Amygdala (tissue), 56 donors: ENCODE measurements at regions not wholly inside any gene's neighbourhood (a gene's known extent, or its start where the extent isn't known, plus 50 kb on each side); places are given as distances from the start of the nearest gene placed in this dataset.
"Not testable (repeated sequence)": the region's sequence is repeated elsewhere in the genome, so short reads cannot be mapped to it uniquely, and the experiment has no call there.

ENCODE experiments used
- DNase-seq, 56 donors: peaks; one replicate each; lab custom pipeline; 2025; lab: John Stamatoyannopoulos, UW

- no peak for DNase-seq
Measured at GRCh38 chr12:59158681-59159080, 238.4 kb upstream of the LRIG3 start.

- DNase-seq: no peak
Measured at GRCh38 chr12:59158066-59158465, 237.8 kb upstream of the LRIG3 start.

- no peak for DNase-seq
Measured at GRCh38 chr12:59155448-59155847, 235.1 kb upstream of the LRIG3 start.

GRCh38 chr12:59151243-59151642 lies 230.9 kb upstream of the LRIG3 start:
- DNase-seq: no peak

- DNase-seq: peak in 5 of 56 donors; percentile 0 to 45 (median 21)
Measured at GRCh38 chr12:59149995-59150642, 229.8 kb upstream of the LRIG3 start.

- DNase-seq: no peak
Measured at GRCh38 chr12:59147791-59148190, 227.5 kb upstream of the LRIG3 start.

- peak in 1 of 56 donors; percentile 3 for DNase-seq
Measured at GRCh38 chr12:59142183-59142790, 222.0 kb upstream of the LRIG3 start.

GRCh38 chr12:59134750-59135149 lies 214.4 kb upstream of the LRIG3 start:
- DNase-seq: no peak

DNA sequence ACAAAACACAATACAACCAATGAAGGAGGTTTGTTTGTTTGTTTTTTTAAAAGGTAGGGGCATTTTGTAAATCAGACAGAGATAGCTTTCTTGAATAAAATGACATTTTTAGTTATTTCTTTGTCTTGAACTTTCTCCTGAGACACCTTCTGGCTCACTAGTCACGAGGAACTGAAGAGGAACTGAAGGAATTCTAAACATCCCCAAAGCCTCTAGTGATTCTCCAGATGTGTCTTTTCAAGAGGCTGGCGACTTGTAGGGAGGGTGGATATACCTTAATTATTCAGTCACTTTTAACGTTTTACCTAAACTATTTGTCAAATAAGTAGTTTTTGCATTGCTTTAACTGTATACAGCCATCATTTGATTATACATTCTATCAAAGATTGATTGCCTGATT lies 211.2 kb upstream of the LRIG3 start:
- DNase-seq: no peak

DNA sequence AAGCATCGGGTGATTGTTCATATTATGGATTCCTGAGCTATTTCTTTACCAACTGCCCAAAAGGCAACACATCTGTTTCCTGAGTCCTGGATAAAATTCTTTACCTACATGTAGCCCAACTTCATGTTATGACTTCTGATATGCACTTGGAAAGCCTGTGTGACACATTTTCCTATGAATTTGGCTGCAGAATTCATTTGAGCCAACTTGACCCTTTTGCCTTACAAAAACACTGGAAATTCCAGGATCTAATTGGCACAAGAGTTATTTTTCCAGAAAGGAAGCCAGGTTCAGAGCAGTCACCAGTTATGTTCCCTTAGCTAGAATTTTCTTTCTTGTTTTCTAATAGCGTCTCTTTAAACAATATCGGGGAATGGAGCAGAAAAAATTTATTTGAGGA lies 202.5 kb upstream of the LRIG3 start:
- no peak for DNase-seq

- DNase-seq: no peak
Measured at GRCh38 chr12:59121451-59121850, 201.1 kb upstream of the LRIG3 start.

GRCh38 chr12:59119676-59120075 lies 199.4 kb upstream of the LRIG3 start:
- no peak for DNase-seq

GRCh38 chr12:59118356-59118755 lies 198.1 kb upstream of the LRIG3 start:
- no peak for DNase-seq

DNA sequence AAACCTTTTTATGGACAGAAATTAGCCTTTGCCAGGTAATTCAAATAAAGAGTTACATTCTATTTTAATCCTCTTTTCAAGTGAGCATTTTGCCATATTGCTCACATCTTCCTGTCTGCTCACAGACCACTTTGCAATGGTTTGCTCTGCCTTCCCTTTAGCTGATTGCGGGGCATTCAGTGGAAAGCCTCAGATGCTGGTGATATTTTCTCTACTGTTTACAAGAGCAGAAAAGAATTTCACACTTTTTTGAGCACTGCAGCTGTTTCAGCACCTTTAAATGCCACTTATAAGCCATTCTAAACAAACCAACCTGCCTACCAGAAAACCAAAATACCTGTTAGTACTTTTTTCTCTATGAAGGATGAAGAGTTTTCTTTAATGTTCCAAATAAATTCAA lies 195.7 kb upstream of the LRIG3 start:
- no peak for DNase-seq

- no peak for DNase-seq
Measured at GRCh38 chr12:59115526-59115925, 195.2 kb upstream of the LRIG3 start.

DNA sequence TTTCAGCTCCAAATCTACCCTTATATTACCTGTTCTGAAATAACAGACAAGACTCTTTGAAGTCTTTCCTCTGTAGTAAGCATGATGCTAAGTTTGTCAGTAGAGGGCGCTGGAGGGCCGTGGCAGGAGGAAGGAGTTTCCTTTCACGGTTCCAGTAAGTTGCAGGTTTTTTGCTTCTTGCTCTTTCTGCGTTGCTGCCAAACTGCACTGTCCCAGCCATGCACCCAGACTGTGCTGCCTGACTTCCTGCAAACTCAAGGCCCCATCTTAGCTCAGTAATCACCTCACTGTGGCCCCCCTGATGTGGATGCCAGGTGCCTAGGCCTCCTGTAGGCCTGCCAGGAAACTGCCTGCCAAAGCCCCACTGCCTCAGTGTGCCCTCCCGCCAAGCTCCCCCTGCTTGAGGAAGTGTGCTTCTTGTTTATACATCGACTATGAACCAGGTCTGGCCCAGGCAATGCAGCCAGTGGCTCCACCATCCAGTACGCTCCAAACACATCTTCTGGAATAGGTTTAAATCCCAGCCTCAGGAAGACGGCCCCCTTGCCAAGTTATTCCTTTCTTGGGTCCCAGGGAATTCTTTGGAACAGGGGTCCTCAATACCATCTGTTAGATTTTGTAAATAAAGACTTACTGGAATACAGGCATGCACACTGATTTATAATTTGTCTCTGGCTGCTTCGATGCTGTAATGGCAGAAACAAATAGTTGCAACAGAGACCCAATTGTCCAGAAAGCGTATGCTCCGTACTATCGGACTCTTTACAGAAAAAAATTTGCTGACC lies 193.7 kb upstream of the LRIG3 start:
- peak in 55 of 56 donors; percentile 1 to 82 (median 44) for DNase-seq

- no peak for DNase-seq
Measured at GRCh38 chr12:59111851-59112250, 191.5 kb upstream of the LRIG3 start.

DNA sequence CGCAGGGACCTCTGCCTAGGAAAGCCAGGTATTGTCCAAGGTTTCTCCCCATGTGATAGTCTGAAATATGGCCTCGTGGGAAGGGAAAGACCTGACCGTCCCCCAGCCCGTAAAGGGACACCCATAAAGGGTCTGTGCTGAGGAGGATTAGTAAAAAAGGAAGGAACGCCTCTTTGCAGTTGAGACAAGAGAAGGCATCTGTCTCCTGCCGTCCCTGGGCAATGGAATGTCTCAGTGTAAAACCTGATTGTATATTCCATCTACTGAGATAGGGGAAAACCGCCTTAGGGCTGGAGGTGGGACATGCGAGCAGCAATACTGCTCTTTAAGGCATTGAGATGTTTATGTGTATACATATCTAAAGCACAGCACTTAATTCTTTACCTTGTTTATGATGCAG lies 188.2 kb upstream of the LRIG3 start:
- DNase-seq: not testable (repeated sequence)

- no peak for DNase-seq
Measured at GRCh38 chr12:59100585-59100984, 180.3 kb upstream of the LRIG3 start.

GRCh38 chr12:59097876-59098275 lies 177.6 kb upstream of the LRIG3 start:
- no peak for DNase-seq

- DNase-seq: no peak
Measured at GRCh38 chr12:59096246-59096645, 175.9 kb upstream of the LRIG3 start.
